Activated CD4-positive, CD25-positive, alpha-beta regulatory T cell (primary cell): ENCODE measurements at regions not wholly inside any gene's neighbourhood (a gene's known extent, or its start where the extent isn't known, plus 50 kb on each side); places are given as distances from the start of the nearest gene placed in this dataset.
"Not testable (repeated sequence)": the region's sequence is repeated elsewhere in the genome, so short reads cannot be mapped to it uniquely, and the experiment has no call there.

Experiments used
- DNase-seq, 4 experiments: peaks; one replicate each; lab custom pipeline; 2025; lab: John Stamatoyannopoulos, UW

DNA sequence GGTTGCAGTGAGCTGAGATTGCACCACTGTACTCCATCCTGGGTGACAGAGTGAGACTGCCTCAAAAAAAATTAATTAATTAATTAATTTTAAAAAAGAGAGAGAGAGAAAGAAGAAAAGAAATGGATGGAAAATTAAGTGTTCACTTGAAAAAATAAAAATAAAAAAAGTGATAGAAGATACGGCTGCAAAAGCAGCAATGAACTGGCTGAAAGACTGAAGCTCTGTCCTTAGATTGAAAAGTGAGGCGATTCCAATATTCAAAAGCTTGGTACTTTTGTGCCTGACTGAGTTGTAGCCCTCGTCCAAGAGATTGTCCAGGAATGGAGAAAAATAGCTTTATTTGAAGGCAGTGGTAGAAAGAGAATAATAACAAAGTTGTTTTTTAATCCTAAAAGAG lies 154.6 kb downstream of the ADSS2 start:
- no peak for DNase-seq

DNA sequence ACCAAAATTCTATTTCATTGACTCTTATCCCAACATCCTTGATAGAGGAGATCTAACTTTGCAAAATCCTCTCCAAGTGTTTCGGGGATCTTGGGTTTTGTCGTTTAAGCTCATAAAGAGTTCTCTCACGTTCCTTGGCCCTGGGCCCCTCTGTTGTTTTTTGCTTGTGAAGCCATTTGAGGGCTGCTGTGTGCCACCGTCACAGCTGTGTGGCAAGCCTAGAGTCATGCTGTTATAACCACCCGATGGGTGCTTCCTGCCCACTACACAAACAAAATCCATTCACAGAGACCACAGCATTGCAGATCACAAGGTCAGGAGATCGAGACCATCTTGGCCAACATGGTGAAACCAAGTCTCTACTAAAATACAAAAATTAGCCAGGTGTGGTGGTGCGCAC lies 154.1 kb downstream of the ADSS2 start:
- no peak for DNase-seq

DNA sequence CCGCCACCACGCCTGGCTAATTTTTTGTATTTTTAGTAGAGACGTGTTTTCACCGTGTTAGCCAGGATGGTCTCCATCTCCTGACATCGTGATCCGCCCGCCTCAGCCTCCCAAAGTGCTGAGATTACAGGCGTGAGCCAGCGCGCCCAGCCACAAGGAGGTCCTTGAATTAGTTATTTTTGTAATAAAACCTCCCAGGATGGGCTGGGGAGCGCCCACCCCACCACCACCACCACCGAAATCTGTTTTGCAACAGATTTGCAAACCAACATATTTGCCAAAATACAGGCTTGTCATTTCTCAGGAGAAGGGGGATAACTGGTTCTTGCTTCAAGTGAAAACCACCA lies 151.7 kb downstream of the ADSS2 start:
- not testable (repeated sequence) for DNase-seq

DNA sequence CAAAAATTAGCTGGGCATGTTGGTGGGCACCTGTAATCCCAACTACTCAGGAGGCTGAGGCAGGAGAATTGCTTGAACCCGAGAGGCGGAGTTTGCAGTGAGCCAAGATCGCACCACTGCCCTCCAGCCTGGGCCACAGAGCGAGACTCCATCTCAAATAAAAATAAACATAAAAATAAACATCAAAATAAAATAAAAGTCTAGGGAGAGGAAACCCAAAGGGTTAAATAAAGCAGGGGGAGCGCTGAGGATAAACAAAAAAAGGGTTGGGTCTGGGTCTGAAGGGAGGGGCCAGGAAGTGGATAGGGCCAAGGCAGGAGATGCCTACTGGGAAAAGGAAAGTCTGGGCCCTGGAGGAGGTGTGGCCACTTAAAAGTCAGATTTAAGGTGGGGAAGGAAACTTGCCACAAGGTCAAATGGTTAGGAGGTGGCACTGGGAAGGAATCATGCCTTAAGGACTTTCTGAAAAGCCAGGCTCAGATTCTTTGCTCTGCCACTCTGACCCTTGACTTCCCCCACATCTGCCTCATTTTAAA lies 150.0 kb downstream of the ADSS2 start:
- DNase-seq = no peak

DNA sequence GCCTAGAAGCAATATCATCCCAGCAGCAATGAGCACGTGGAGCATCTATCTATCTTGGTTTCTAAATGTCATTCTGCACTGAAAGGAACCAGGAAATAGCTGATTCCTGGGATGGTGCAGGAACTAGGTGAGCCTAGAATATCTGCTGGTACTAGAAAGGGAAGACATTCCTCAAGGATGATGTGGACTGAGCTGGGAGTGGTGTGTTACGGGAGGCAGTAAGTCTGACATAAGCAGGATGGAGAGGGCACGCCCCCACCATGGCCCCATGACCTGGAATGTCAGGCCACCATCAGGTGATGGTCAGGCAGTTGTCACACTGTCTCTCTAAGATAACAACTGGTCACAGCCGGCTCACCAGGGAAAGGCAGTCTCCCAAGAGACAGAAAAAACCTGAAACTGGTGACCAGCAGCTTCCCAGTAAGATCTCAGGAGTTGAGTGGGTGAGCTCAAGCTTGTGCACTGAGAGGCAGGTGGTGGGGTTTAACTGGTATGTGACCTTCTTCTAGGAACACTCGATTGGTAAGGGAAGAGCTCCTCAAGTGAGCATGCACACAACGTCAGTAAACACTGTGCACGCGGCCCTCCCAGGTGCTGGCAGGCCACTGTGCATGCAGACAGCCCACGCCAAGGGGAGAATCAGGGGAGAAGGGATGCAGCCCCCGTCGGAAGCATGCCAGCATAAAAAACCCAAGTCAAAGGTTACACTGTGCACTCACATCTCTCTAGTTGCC lies 148.7 kb downstream of the ADSS2 start:
- DNase-seq = no peak

DNA sequence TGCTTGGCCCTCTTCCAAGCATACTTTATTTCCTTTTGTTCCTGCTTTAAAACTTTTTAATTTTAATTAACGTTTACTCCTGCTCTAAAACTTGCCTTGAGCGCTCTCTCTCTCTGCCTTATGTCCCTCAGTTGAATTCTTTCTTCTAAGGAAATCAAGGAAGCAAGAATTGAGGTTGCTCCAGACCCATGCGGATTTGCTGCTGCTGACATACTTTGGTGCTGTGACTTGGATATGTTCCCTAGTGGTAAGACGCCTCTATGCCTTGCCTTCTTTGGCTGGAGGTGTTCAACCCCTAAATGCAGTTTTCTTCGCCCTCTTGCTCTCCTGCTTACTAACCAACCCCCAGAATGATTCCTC lies 148.1 kb downstream of the ADSS2 start:
- DNase-seq = no peak

DNA sequence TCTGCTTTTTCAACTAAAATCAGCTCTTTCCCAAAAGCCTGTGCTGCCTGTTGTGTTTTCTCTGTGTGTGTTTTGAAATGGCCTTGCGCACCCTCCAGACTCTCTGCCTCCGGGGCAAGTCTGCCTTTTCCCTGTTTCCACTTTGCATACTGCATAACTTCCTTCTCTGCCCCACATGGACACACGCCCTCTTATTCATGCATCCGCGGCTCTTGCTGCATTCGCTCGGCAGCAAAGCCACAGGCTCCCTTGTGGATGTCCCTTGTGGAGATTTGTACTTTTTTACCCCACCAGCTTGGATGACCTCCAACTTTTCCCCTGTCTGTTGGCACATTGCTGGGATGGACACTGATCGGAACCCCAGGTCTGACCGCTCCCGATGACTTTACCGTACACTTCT lies 147.6 kb downstream of the ADSS2 start:
- DNase-seq = no peak

DNA sequence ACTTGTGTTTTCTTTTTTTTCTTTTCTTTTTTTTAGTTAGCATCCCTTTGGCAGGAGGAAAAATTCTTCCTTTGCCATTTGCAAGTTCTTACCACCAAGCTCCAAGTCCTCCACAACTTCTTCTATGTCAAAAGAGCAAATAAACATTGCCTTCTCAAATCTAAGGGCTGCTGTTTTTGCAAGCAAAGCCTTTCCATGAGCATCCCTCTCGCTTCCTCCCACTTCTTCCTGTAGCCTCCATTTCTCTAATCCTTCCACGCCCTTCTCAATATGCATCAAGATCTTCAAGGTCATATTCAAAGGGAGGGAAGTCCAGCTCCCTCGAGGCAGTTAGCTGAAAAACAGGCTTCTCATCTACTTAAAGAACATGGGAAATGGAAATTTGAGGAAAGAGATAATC lies 147.1 kb downstream of the ADSS2 start:
- DNase-seq = no peak

DNA sequence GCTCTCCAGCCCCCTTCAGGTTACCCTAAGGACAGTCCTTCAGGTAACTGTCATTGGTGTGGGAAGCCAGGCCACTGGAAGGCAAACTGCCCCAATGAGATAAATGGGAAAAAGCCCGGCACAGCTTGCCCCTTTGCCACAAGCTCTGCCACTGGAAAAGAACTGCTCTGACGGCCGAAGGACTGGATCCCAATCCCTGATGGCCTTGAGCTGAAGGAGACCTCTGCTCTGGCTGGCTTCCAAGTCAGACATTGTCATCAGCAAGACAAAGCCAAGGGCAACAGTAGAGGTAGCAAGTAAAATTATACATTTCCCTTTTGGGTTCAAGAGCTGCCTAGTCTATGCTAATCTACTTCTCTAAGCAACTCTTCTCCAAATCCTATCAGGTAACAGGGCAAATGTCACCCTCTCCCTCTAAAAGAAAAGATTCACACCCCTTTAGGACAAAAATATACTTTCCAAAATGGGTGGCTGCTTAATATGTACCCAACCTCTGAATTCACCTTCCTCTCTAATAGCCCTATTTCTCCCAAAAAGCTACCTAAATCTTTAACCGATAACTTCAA lies 145.8 kb downstream of the ADSS2 start:
- DNase-seq = no peak

DNA sequence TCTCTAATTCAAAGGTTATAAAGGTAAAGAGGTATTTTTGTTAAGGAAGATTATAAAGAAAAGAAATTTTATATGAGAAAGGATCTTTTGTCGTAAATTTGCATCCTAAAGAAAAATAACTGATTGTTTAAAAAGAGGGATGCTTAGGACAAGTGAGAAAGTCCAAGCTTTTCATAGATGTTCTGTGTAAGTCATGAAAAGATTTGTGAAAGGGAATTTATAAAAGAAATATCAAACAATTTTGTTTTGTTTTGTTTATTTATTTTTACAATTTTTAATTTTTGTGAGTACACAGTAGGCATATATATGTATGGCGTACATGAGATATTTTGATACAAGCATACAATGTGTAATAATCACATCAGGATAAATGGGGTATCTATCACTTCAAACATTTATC lies 145.2 kb downstream of the ADSS2 start:
- DNase-seq = no peak

DNA sequence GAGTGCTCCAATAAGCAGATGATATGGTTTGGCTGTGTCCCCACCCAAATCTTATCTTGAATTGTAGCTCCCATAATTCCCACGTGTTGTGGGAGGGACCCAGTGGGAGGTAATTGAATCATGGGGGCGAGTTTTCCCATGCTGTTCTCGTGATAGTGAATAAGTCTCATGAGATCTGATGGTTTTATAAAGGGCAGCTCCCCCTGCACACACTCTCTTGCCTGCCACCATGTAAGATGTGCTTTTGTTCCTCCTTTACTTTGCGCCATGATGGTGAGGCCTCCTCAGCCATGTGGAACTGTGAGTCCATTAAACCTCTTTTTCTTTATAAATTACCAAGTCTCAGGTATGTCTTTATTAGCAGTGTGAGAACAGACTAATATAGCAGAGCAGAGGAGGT lies 142.5 kb downstream of the ADSS2 start:
- not testable (repeated sequence) for DNase-seq

DNA sequence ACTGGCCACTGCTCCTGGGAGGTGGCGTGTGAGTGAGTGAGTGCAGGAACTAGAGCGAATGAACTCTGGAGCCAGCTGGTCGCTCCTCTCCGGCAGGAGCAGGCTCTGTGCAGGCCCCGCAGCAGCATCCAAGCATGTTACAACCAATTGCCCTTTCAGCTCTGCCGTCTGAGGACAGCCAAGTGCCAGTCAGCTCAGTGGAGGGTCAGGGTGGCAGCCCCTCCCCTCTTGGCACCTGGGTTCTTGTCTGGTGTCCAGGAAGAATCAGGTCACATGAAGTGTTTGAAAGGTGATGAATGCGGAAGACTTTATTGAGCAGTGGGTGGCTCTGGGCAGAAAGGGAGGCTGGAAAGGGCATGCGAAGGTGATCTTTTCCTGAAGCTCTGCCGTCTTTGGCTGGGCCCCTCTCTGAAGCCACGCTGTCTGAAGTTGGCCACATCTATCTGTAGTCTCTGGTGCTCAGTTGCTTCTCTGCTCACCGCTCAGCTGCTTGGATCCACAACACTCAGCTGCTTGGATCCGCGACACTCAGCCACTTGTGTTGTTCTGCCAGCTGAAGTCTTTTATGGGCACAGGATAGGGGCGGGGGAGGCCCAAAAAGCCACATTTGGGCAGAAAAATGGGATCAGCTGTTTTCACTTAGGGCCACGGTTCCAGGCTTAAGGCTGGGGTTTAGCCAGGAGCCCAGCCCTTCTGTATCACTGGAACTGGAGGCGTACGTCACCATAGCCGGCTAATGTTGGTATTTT lies 139.8 kb downstream of the ADSS2 start:
- DNase-seq = no peak

DNA sequence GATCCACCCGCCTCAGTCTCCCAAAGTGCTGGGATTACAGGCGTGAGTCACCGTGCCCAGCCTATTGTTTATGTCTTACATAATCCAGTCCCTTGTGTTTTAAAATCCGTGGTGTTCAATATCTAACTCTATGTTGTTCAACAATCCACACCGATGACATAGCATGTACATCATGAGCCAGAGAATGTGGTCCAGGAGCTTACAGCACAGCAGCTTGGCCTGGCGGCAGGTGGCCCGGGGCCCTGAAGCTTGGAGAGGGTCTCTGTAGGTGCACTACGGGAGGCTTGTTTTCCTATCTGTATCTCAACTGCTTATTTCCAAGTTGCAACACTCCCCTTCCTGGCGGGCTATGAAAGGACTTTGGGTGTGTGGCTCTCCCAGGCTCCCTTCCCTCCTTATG lies 138.4 kb downstream of the ADSS2 start:
- DNase-seq = no peak

DNA sequence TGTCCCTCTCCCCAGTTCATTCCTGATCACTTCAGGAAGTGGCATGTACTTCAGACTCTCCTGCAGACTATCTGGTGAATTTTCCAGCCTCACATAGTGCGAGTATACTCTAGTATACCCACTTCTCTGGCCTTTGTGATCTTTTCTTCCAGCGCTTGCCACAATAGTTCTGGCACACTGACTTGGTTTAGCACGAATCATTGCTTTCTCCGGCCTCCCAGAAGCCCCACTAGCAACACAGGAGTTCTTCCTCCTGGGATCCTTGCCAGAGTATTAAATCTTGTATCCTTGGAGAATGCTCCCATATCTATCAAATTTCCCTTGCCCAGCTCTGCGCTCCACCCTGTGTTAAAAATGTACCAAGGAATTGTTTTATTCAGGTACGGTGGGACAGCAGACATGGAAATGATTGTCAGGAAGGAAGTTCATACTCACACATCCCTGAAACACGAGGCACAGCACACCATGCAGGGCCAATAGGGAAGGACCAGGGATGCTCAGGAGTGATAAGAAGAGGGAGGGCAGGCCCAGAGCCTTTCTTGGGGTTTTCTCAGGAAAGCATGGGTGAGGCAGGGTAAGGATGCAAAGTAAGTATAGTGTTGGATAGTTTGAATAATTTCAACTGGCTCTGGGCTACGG lies 136.7 kb downstream of the ADSS2 start:
- no peak for DNase-seq

DNA sequence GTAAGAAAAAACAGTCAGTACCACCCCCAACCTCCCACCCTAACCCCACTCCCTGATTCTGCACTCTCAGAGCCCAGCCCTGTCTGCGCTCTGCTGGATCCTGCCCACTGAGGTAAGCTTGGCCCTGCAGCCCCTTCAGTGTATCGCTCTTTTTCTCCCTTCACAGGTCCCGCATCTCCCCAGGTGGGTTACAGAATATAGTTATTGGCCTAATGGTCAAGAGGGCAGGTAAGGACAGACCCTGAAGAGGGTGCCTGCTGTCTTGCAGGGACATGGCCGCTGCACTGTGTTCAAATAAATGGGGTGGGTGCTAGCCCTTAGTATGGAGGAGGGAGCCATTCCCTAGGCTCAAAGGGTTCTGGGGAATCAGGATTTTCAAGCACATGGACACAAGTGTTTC lies 135.7 kb downstream of the ADSS2 start:
- no peak for DNase-seq

DNA sequence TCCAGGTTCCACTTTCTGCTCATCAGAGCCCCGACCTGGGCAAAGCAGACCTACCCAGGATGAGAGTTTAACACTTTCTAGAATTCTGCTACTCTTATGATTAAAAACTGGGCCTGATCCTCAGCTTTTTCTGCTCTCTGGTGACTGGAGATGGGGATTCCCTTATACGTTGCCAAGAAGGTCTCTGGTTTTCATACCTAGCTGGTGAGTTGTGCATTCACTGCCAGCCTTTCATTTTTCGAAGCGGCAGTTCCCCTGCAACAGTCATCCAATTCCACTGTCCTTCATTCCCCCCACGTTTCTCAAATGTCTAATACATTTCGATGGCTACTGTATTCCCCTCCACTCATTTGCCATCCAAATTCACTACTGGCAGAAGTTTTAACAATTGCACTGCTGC lies 135.3 kb downstream of the ADSS2 start:
- DNase-seq = no peak

DNA sequence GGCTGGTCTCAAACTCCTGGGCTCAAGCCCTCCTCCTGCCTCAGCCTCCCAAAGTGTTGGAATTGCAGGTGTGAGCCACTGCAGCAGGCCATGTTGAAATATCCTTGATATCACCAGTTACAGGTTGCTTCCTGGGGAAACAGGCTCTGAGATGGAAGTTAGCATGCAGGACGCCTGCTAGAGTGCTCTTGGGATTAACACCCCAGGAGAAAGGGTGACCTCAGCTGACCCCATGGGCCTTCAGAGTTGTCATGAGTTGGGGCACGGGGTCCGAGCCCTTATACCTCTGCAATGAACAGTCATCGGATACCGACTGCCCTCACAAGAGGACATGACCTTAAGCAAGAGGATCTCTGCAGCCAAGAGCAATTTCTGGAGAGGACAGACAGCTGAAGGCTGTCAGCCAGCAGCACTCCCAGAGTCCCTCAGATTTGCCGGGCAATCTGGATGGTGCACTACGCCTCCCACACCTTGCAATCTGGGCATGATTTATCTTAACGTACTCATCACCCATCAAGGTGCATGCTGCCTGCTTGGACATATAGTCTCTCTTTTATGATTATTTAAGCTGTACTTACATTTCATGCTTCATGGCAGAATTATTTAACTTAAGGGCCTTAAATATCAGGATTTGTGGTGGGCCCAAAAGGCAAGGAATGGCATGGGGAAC lies 134.6 kb downstream of the ADSS2 start:
- no peak for DNase-seq

DNA sequence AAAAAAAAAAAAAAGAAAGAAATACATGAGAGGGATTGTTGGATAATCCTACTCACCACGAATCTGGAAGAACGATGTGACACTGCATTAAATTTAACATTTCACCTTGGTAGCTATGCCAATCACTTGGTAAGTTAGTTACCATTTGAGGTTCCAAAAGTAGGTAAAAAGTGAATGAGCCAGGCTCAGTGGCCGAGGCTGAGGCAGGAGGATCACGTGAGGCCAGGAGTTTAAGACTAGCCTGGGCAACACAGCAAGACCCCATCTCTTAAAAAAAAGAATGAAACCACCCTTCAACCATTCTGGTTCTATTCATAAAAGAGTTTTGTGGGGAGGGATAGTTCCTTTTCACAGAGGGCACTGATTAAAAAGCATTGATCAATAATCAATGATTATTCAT lies 133.6 kb downstream of the ADSS2 start:
- DNase-seq = no peak

DNA sequence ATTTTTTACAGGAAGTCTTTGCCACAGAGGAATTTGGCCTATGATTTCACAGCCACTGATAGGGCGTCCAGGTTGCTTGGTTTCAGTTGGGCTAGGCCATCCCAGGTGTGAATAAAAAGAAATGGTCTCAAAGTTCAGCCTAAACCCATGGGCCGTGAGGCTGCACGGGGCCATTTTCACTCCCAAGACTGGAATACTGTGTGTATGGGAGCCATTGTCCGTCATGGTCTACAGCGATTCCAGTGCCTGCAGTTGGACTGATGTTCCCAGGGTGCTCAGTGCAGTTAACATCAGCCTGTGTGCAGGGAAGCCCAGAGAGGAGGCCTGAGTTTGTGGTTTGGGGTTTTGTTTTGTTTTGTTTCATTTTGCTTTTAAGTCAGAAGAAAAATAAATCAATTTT lies 133.2 kb downstream of the ADSS2 start:
- no peak for DNase-seq

DNA sequence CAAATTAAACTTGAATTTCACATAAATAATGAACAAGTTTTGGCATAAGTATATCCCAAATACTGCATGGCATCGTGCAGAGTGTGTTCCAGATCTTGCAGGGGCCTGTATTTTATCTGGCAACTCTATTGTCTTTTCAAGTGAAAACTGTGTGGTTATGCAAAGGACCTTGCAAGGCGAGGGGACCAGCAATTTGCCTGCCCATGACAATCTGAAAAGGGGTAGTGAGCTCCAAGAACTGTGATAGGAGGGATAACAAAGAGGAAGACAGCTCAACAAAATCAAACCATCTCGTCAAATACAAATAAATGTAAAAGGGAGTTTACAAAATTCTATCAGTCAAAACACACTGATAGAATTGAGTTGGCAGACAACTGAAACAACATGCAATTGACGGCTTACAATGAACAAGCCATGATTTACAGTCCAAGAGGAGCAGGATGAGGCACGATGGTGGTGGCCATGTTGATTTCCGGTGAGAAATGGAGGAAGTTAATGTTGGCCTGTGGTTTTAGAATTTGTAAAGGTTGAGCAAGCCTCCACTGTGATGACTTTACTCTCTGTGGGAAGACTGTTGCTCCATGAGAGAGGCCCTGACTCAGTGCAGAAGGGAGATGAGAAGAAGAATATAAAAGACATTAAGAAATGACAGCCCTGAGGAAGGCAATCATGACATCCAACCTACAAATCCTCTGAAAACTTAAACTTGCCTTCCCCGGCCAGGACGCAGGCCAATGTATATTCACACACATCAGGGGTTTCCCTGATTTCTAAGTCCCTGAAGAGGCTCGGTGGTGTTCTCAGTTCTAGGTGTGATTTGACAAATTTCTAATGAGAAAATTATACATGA lies 132.2 kb downstream of the ADSS2 start:
- no peak for DNase-seq

DNA sequence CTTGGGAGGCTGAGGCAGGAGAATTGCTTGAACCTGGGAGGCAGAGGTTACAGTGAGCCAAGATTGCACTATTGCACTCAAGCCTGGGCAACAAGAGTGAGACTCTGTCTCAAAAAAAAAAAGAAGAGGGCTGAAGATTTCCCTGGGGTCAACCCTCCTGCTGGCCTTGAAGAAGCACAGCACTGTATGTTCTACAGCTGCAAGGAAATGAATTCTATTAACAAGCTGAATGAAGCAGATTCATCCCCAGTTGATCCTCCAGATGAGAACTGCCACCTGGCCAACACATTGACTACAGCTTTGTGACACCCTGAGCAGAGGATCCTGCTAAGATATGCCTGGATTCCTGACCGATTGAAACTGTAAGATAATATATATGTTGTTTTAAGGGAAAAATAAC lies 129.5 kb downstream of the ADSS2 start:
- no peak for DNase-seq
